Naive thymus-derived CD4-positive, alpha-beta T cell (primary cell): ENCODE measurements at regions not wholly inside any gene's neighbourhood (a gene's known extent, or its start where the extent isn't known, plus 50 kb on each side); places are given as distances from the start of the nearest gene placed in this dataset.

Experiments used
- ATAC-seq: fragments of 150-1000 bp; cut with Tn5 transposase; 2 replicates; pipeline ENCODE4 v1.10.0; 2021; ENCODE audit warnings: mild to moderate bottlenecking, moderate library complexity
- CTCF ChIA-PET: fragments of 350-600 bp; sonication (Branson Sonifier 250); formaldehyde crosslinking; loops from one replicate; lab custom pipeline; 2021; ENCODE audit warnings: antibody characterized with exemption; lab: Charles Lee
- POLR2A ChIA-PET: fragments of 350-600 bp; sonication (Branson Sonifier 250); formaldehyde crosslinking; loops from one replicate; lab custom pipeline; 2021; ENCODE audit warnings: antibody characterized with exemption, inconsistent platforms; lab: Charles Lee
- DNase-seq, 9 donors: peaks; one replicate each; pipeline versions ENCODE4 v3.0.0 to v3.0.0-alpha.2; 2020 to 2022; ENCODE audit warnings: mixed read lengths in 1 of 9
- H3K27ac ChIP-seq: one replicate; pipeline ENCODE4 v1.7.0; 2013; ENCODE audit warnings: mild to moderate bottlenecking, low read depth, low read length, moderate library complexity
- H3K27me3 ChIP-seq, 2 donors: one replicate each; pipeline ENCODE4 v1.7.0; 2013; ENCODE audit warnings: low read length in 2 of 2, mild to moderate bottlenecking in 2 of 2, moderate library complexity in 2 of 2; ENCODE audit not compliant: control insufficient read depth in 2 of 2, insufficient read depth in 2 of 2
- H3K36me3 ChIP-seq, 3 experiments: 1 replicate in 2 of 3; 2 replicates in 1 of 3; pipeline ENCODE4 v1.7.0; 2013; ENCODE audit warnings: low read length in 3 of 3, mild to moderate bottlenecking in 3 of 3, moderate library complexity in 1 of 3; ENCODE audit not compliant: insufficient read depth in 3 of 3, control insufficient read depth in 2 of 3
- H3K4me1 ChIP-seq, 2 donors: one replicate each; pipeline ENCODE4 v1.7.0; 2013; ENCODE audit warnings: low read length in 2 of 2, mild to moderate bottlenecking in 2 of 2, moderate library complexity in 1 of 2; ENCODE audit not compliant: control insufficient read depth in 2 of 2, insufficient read depth in 2 of 2
- H3K4me3 ChIP-seq: 2 replicates; pipeline ENCODE4 v1.7.0; 2013; ENCODE audit warnings: mild to moderate bottlenecking, low read length
- H3K9me3 ChIP-seq, 3 experiments: 1 replicate in 2 of 3; 2 replicates in 1 of 3; pipeline ENCODE4 v1.7.0; 2013; ENCODE audit warnings: low read length in 3 of 3; ENCODE audit not compliant: control insufficient read depth in 2 of 3
- H3K27ac Mint-ChIP-seq, 9 donors: one replicate each; pipeline ENCODE4 v1.8.0; 2020 to 2022; ENCODE audit warnings: mixed read lengths in 9 of 9, mild to moderate bottlenecking in 8 of 9, moderate library complexity in 5 of 9, inconsistent platforms in 2 of 9
- H3K27me3 Mint-ChIP-seq, 5 donors: one replicate each; pipeline ENCODE4 v1.8.0; 2021 to 2022; ENCODE audit warnings: mixed read lengths in 5 of 5, mild to moderate bottlenecking in 1 of 5
- H3K36me3 Mint-ChIP-seq, 5 donors: one replicate each; pipeline ENCODE4 v1.8.0; 2020 to 2022; ENCODE audit warnings: mixed read lengths in 5 of 5, mild to moderate bottlenecking in 3 of 5, inconsistent platforms in 1 of 5
- H3K4me1 Mint-ChIP-seq, 7 donors: one replicate each; pipeline ENCODE4 v1.8.0; 2020 to 2022; ENCODE audit warnings: mixed read lengths in 7 of 7, mild to moderate bottlenecking in 3 of 7, inconsistent platforms in 1 of 7
- H3K4me3 Mint-ChIP-seq, 10 donors: one replicate each; pipeline ENCODE4 v1.8.0; 2020 to 2022; ENCODE audit warnings: mild to moderate bottlenecking in 10 of 10, mixed read lengths in 10 of 10, moderate library complexity in 6 of 10, inconsistent platforms in 2 of 10
- H3K9me3 Mint-ChIP-seq, 11 donors: one replicate each; pipeline ENCODE4 v1.8.0; 2020 to 2022; ENCODE audit warnings: mixed read lengths in 11 of 11, mild to moderate bottlenecking in 4 of 11, inconsistent platforms in 1 of 11, moderate library complexity in 1 of 11
- intact Hi-C, 2 donors: fragments of 100-400 bp; cut with micrococcal nuclease; formaldehyde crosslinking; loops; one replicate each; pipeline ENCODE4 v1.15.1; 2023

DNA sequence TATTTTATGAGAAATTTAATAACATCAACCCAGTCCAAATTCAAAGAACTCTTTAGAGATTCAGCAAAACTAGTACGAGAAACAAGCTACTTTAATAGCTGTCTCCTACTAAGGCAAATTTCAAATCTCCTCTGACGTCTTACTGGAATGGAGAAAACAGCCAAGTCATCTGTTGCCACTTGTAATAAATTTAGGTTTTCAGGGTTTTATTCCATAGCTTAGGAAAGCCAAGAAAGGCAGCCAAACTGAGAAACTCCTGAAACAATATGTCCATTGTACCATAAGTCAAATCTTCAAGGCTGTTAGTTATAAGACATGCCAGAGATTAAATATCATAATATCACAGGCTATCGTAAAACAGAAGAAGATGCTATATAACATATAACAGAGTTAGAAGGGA lies 524.6 kb upstream of the SETBP1 start:
- H3K36me3 Mint-ChIP-seq = no peaks in the 10 kb centered on the region

DNA sequence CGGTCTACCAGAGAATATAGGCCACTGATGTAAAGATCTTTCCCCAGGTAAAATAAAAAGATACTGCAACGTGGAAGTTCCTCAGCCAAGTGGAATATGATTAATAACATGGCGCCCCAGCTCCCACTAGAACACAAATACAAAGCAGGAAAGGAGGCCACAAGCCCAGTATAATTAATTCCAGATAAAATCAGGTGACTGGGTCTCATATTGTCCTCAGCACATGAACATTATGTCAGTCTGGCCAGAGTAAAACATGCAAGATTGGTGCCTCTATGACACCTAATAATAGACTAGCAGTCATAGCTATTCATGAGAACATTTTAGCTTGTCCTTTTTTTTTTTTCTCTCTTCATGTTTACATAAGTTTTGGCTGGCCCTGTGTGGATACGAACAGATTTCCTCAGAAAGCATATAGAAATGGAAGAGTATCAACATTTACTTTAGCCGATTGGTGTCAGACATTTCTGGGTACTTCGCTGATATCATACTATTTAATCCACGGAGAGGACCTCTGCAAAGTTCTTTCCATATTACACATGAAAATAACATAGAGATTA lies 523.8 kb upstream of the SETBP1 start:
- Histone ChIP-seq H3K27me3 (no peaks in the 10 kb centered on the region), H3K36me3 (no peaks in the 10 kb centered on the region), H3K4me1 (no peaks in the 10 kb centered on the region), H3K9me3 (no peaks in the 10 kb centered on the region), H3K4me3 (no peak overlapping the region), H3K27ac (no peak overlapping the region)
- H3K27me3 Mint-ChIP-seq = no peaks in the 10 kb centered on the region
- H3K36me3 Mint-ChIP-seq = no peaks in the 10 kb centered on the region
- peaks cover 0 to 14% (median under 1%) of the 10 kb centered on the region in 11 donors for H3K9me3 Mint-ChIP-seq
- ChIA-PET CTCF (no interaction called here), POLR2A (no interaction called here)
- no peaks in the 10 kb centered on the region for H3K4me1 Mint-ChIP-seq
- no peak overlapping the region for H3K4me3 Mint-ChIP-seq
- no peak overlapping the region for H3K27ac Mint-ChIP-seq
- DNase-seq (no peak), ATAC-seq (no peak)
- intact Hi-C loops = no loop called here

More for the DNA sequence above, 524.6 kb upstream of the SETBP1 start:
- POLR2A ChIA-PET = no interaction called here
- CTCF ChIA-PET = no interaction called here
- intact Hi-C loops = no loop called here
- H3K9me3 Mint-ChIP-seq = peaks cover 0 to 10% (median 2%) of the 10 kb centered on the region in 11 donors
- H3K27ac Mint-ChIP-seq = no peak overlapping the region
- H3K27ac ChIP-seq = no peak overlapping the region
- no peaks in the 10 kb centered on the region for H3K4me1 Mint-ChIP-seq
- ATAC-seq (no peak), DNase-seq (no peak)
- H3K4me3 ChIP-seq = no peak overlapping the region
- no peak overlapping the region for H3K4me3 Mint-ChIP-seq
- no peaks in the 10 kb centered on the region for H3K27me3 Mint-ChIP-seq
- no peaks in the 10 kb centered on the region for H3K4me1 ChIP-seq
- H3K27me3 ChIP-seq = no peaks in the 10 kb centered on the region
- H3K9me3 ChIP-seq = no peaks in the 10 kb centered on the region
- no peaks in the 10 kb centered on the region for H3K36me3 ChIP-seq

DNA sequence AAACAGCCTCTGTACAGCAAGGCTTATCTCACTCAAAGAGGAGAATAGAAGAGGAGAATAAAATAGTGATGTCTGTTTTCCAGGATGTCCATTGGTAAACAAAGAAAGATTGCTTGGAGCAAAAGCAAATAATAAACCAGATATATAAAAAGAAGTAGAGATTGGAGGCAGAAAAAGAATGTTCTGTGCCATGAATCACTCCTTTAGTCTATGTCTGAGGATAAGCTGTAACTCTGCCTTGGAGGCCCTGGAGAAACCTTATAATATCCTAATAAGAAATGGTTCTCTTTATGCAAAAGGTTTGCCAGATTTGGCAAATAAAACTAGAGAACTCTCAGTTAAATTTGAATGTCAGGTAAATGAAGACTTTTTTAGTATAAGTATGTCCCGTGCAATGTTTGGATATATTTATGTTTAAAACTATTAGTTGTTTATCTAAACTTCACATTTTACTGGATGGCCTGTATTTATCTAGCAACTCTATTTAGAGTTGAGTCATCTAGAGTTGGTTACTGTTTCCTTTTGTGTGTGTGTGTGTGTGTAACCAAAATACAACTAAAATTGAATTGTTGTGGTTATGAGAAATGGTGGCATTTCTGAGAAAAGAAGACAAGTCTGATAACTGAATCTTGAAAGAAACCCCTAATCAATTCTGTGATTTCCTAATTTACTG lies 510.3 kb upstream of the SETBP1 start:
- H3K36me3 Mint-ChIP-seq = no peaks in the 10 kb centered on the region
- H3K27me3 Mint-ChIP-seq = no peaks in the 10 kb centered on the region
- Histone ChIP-seq H3K27ac (no peak overlapping the region), H3K36me3 (no peaks in the 10 kb centered on the region), H3K4me3 (no peak overlapping the region), H3K27me3 (no peaks in the 10 kb centered on the region), H3K9me3 (no peaks in the 10 kb centered on the region), H3K4me1 (no peaks in the 10 kb centered on the region)
- POLR2A ChIA-PET = no interaction called here
- ATAC-seq = no peak
- H3K9me3 Mint-ChIP-seq = peaks cover 0 to 21% (median 5%) of the 10 kb centered on the region in 11 donors
- no peak for DNase-seq
- H3K27ac Mint-ChIP-seq = no peak overlapping the region
- H3K4me1 Mint-ChIP-seq = no peaks in the 10 kb centered on the region
- no peak overlapping the region for H3K4me3 Mint-ChIP-seq
- CTCF ChIA-PET = no interaction called here
- intact Hi-C loops = no loop called here

DNA sequence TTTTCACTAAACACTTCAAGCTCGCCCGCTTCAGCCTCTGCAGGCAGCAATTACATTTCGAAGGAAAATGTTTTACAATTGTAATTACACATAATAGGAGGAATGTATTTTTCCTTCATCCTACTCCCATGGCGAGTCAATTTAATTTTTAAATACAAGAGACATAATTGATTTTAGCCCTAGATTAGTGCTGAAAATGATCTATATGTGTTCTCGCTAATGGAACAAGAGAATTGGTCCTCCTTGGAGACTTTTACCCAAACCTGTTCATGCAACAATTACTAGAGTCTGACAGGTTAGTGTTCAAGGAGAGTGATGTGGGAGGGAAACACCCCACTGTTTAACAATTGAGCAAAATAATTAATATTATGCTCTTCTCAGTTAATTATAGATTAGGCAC lies 509.4 kb upstream of the SETBP1 start:
- Mint-ChIP-seq H3K9me3 (peaks cover 0 to 18% (median 5%) of the 10 kb centered on the region in 11 donors), H3K27ac (no peak overlapping the region), H3K27me3 (no peaks in the 10 kb centered on the region), H3K4me1 (no peaks in the 10 kb centered on the region), H3K36me3 (no peaks in the 10 kb centered on the region), H3K4me3 (no peak overlapping the region)
- H3K27me3 ChIP-seq = no peaks in the 10 kb centered on the region
- H3K27ac ChIP-seq = no peak overlapping the region
- ChIA-PET POLR2A (no interaction called here), CTCF (no interaction called here)
- DNase-seq (no peak), ATAC-seq (no peak)
- intact Hi-C loops = no loop called here
- H3K36me3 ChIP-seq = no peaks in the 10 kb centered on the region
- no peaks in the 10 kb centered on the region for H3K4me1 ChIP-seq
- H3K9me3 ChIP-seq = no peaks in the 10 kb centered on the region
- H3K4me3 ChIP-seq = no peak overlapping the region

DNA sequence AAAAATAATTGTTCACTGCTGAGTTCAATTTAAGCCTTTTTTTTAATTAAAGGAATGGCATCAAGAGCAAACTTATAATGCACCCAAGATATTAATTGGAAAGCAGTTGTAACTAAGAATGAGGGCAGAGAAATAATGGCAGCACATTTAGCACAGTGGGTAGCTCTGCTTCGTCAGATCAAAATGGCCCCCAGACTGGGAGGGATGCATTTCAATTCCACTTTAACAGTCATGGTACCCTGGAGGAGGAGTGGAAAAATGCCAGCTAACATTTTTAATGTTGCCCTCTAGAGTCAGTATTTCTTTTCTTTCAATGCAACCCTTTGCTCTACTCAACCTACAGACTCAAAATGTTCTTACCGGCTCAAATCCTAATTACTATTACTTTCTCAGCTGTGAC lies 504.8 kb upstream of the SETBP1 start:
- ChIA-PET CTCF (no interaction called here), POLR2A (no interaction called here)
- H3K4me1 ChIP-seq = no peaks in the 10 kb centered on the region
- Mint-ChIP-seq H3K27me3 (no peaks in the 10 kb centered on the region), H3K9me3 (peaks cover 0 to 17% (median 5%) of the 10 kb centered on the region in 11 donors), H3K4me1 (no peaks in the 10 kb centered on the region), H3K4me3 (no peak overlapping the region), H3K36me3 (no peaks in the 10 kb centered on the region), H3K27ac (no peak overlapping the region)
- no peaks in the 10 kb centered on the region for H3K36me3 ChIP-seq
- ATAC-seq (no peak), DNase-seq (no peak)
- intact Hi-C loops = no loop called here
- H3K9me3 ChIP-seq = no peaks in the 10 kb centered on the region
- no peaks in the 10 kb centered on the region for H3K27me3 ChIP-seq
- H3K27ac ChIP-seq = no peak overlapping the region
- no peak overlapping the region for H3K4me3 ChIP-seq

DNA sequence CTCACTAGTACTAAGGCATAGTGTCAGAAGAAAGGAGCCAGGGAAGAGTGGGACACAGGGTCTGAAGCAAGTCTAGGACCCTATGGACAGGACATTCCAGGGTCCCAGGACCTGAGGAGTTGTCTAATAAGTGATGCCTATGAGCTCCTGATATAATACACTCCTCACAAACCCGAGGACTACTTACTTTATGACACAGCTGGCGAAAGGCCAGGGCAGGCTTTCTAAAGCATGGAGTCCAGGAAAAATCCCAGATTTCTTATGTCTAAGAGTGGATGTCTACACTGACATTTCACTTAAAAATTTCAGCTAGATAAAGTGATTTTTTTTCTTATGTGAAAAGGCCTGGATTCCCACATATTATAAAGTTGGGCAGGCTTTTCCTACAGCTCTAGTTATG lies 502.2 kb upstream of the SETBP1 start:
- Mint-ChIP-seq H3K36me3 (no peaks in the 10 kb centered on the region), H3K9me3 (peaks cover 0 to 17% (median 4%) of the 10 kb centered on the region in 11 donors), H3K27ac (no peak overlapping the region), H3K27me3 (no peaks in the 10 kb centered on the region), H3K4me3 (no peak overlapping the region), H3K4me1 (no peaks in the 10 kb centered on the region)
- Histone ChIP-seq H3K36me3 (no peaks in the 10 kb centered on the region), H3K9me3 (no peaks in the 10 kb centered on the region), H3K27me3 (no peaks in the 10 kb centered on the region), H3K27ac (no peak overlapping the region), H3K4me3 (no peak overlapping the region), H3K4me1 (no peaks in the 10 kb centered on the region)
- no peak for DNase-seq
- intact Hi-C loops = no loop called here
- CTCF ChIA-PET = no interaction called here
- ATAC-seq = no peak
- POLR2A ChIA-PET = no interaction called here

DNA sequence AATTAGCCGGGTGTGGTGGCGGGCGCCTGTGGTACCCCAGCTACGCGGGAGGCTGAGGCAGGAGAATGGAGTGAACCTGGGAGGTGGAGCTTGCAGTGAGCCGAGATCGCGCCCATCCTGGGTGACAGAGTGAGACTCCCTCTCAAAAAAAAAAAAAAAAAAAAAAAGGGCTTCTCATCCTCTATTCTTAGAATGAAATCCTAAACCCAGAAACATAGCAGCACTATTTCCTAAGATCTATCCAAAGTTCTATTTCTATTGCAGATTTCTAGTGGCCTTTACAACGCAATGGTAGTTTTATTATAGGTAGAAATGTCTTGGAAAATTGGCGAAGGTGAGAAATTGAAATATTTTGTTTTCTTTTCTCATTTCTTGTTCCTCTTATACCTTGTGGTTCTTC lies 501.0 kb upstream of the SETBP1 start:
- Mint-ChIP-seq H3K27me3 (no peaks in the 10 kb centered on the region), H3K4me3 (no peak overlapping the region), H3K9me3 (peaks cover 0 to 16% (median 3%) of the 10 kb centered on the region in 11 donors), H3K27ac (no peak overlapping the region), H3K36me3 (no peaks in the 10 kb centered on the region), H3K4me1 (no peaks in the 10 kb centered on the region)
- no peak overlapping the region for H3K27ac ChIP-seq
- no peaks in the 10 kb centered on the region for H3K27me3 ChIP-seq
- no peaks in the 10 kb centered on the region for H3K4me1 ChIP-seq
- no peak overlapping the region for H3K4me3 ChIP-seq
- no peak for DNase-seq
- POLR2A ChIA-PET = no interaction called here
- intact Hi-C loops = no loop called here
- H3K36me3 ChIP-seq = no peaks in the 10 kb centered on the region
- no peaks in the 10 kb centered on the region for H3K9me3 ChIP-seq
- no peak for ATAC-seq
- CTCF ChIA-PET = no interaction called here
